ENCODE measurements at regions not wholly inside any gene's neighbourhood (a gene's known extent, or its start where the extent isn't known, plus 50 kb on each side); places are given as distances from the start of the nearest gene placed in this dataset.

GRCh38 chr10:28965937-28966336, 288.6 kb downstream of the BAMBI start:
- DNase-seq: no peak

- DNase-seq: no peak
Measured at GRCh38 chr10:28967031-28967430, 289.7 kb downstream of the BAMBI start.

GRCh38 chr10:28969413-28969812, 292.1 kb downstream of the BAMBI start:
- DNase-seq: no peak

GRCh38 chr10:28970231-28970630, 292.9 kb downstream of the BAMBI start:
- no peak for DNase-seq

- no peak for DNase-seq
Measured at GRCh38 chr10:28971255-28971654, 293.9 kb downstream of the BAMBI start.

GRCh38 chr10:28971764-28972163, 294.4 kb downstream of the BAMBI start:
- no peak for DNase-seq

GRCh38 chr10:28973309-28973972, 296.1 kb downstream of the BAMBI start:
- no peak for DNase-seq

GRCh38 chr10:28975891-28976531, 298.7 kb downstream of the BAMBI start:
- peak; percentile 51 for DNase-seq

GRCh38 chr10:28977518-28977917, 300.2 kb downstream of the BAMBI start:
- no peak for DNase-seq

GRCh38 chr10:28980264-28980663, 302.9 kb downstream of the BAMBI start:
- no peak for DNase-seq

- no peak for DNase-seq
Measured at GRCh38 chr10:28981007-28981406, 303.7 kb downstream of the BAMBI start.

GRCh38 chr10:28982974-28983373, 305.7 kb downstream of the BAMBI start:
- DNase-seq: no peak

GRCh38 chr10:28983799-28984198, 305.1 kb upstream of the LYZL1 start:
- DNase-seq: no peak

GRCh38 chr10:28984431-28984830, 304.4 kb upstream of the LYZL1 start:
- DNase-seq: peak; percentile 93

GRCh38 chr10:28985137-28985885, 303.6 kb upstream of the LYZL1 start:
- DNase-seq: no peak

GRCh38 chr10:28986117-28986792, 302.6 kb upstream of the LYZL1 start:
- peak; percentile 12 for DNase-seq

- DNase-seq: no peak
Measured at GRCh38 chr10:28986856-28987255, 302.0 kb upstream of the LYZL1 start.

- peak; percentile 9 for DNase-seq
Measured at GRCh38 chr10:28987555-28988320, 301.1 kb upstream of the LYZL1 start.

- DNase-seq: no peak
Measured at GRCh38 chr10:28988980-28989379, 299.9 kb upstream of the LYZL1 start.

- peak; percentile 88 for DNase-seq
Measured at GRCh38 chr10:28991333-28992270, 297.3 kb upstream of the LYZL1 start.

- no peak for DNase-seq
Measured at GRCh38 chr10:28993056-28993455, 295.8 kb upstream of the LYZL1 start.

All from fibroblast of skin of scalp (primary cell).